A673 (cell line): ENCODE measurements at regions not wholly inside any gene's neighbourhood (a gene's known extent, or its start where the extent isn't known, plus 50 kb on each side); places are given as distances from the start of the nearest gene placed in this dataset.

ENCODE experiments used
- EZH2 ChIP-seq: fragments of 200-600 bp; sonication (generic); IDR thresholded peaks from 2 replicates; pipeline ENCODE4 v1.6.1; 2017; ENCODE audit warnings: borderline replicate concordance, low read depth, mild to moderate bottlenecking, mixed read lengths, antibody characterized with exemption, low read length; ENCODE audit not compliant: poor library complexity, severe bottlenecking
- TF ChIP-seq, protein P1 (sequence below): fragments of 300-800, 200-600 bp; sonication (generic); conservative IDR thresholded peaks from 2 replicates; pipeline ENCODE4 v1.5.1; 2017; ENCODE audit warnings: low read depth, mild to moderate bottlenecking, antibody characterized with exemption, low read length, moderate library complexity, mixed read lengths

GRCh38 chr11:21723678-21724077 is 469.2 kb upstream of the ANO5 start:
- no peak for TF ChIP-seq EZH2
- TF ChIP-seq, protein P1, sequence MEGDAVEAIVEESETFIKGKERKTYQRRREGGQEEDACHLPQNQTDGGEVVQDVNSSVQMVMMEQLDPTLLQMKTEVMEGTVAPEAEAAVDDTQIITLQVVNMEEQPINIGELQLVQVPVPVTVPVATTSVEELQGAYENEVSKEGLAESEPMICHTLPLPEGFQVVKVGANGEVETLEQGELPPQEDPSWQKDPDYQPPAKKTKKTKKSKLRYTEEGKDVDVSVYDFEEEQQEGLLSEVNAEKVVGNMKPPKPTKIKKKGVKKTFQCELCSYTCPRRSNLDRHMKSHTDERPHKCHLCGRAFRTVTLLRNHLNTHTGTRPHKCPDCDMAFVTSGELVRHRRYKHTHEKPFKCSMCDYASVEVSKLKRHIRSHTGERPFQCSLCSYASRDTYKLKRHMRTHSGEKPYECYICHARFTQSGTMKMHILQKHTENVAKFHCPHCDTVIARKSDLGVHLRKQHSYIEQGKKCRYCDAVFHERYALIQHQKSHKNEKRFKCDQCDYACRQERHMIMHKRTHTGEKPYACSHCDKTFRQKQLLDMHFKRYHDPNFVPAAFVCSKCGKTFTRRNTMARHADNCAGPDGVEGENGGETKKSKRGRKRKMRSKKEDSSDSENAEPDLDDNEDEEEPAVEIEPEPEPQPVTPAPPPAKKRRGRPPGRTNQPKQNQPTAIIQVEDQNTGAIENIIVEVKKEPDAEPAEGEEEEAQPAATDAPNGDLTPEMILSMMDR: no peak
